Cardiac muscle cell (in vitro differentiated cells and primary cell): ENCODE measurements at regions not wholly inside any gene's neighbourhood (a gene's known extent, or its start where the extent isn't known, plus 50 kb on each side); places are given as distances from the start of the nearest gene placed in this dataset.
"Not testable (repeated sequence)": the region's sequence is repeated elsewhere in the genome, so short reads cannot be mapped to it uniquely, and the experiment has no call there.

Experiments used
- DNase-seq, 2 donors: peaks; one replicate each; pipeline versions ENCODE4 v3.0.0 to v3.0.0-alpha.2; 2010 to 2017; ENCODE audit warnings: low read depth in 1 of 2, low spot score in 1 of 2
- H3K27ac ChIP-seq: fragments of 200-600 bp; sonication (generic); 2 replicates; pipeline ENCODE4 v1.5.1; 2016
- H3K27me3 ChIP-seq: fragments of 200-600 bp; sonication (generic); 2 replicates; pipeline ENCODE4 v1.6.0; 2016; ENCODE audit warnings: control low read depth
- H3K36me3 ChIP-seq: fragments of 200-600 bp; sonication (generic); 2 replicates; pipeline ENCODE4 v1.5.1; 2016; ENCODE audit warnings: control low read depth
- H3K4me1 ChIP-seq: fragments of 200-600 bp; sonication (generic); 2 replicates; pipeline ENCODE4 v1.8.1; 2017; ENCODE audit warnings: low read depth, mild to moderate bottlenecking, mixed run types
- H3K4me3 ChIP-seq: fragments of 200-600 bp; sonication (generic); 2 replicates; pipeline ENCODE4 v1.5.1; 2016; ENCODE audit warnings: mild to moderate bottlenecking
- H3K9me3 ChIP-seq: fragments of 200-600 bp; sonication (generic); 2 replicates; pipeline ENCODE4 v1.5.1; 2017; ENCODE audit warnings: low read depth, mild to moderate bottlenecking, control low read depth
- CTCF ChIP-seq: IDR thresholded peaks from 2 replicates; pipeline ENCODE4 v1.5.1; 2012; ENCODE audit warnings: low read depth, mild to moderate bottlenecking, low read length

GRCh38 chr4:44965435-44966095 lies 239.2 kb upstream of the GNPDA2 start:
- H3K9me3 ChIP-seq = no peaks in the 10 kb centered on the region
- no peaks in the 10 kb centered on the region for H3K27me3 ChIP-seq
- H3K27ac ChIP-seq = no peak overlapping the region
- no peaks in the 10 kb centered on the region for H3K4me1 ChIP-seq
- no peak for DNase-seq
- H3K36me3 ChIP-seq = no peaks in the 10 kb centered on the region
- TF ChIP-seq CTCF = no peak
- H3K4me3 ChIP-seq = no peak overlapping the region

- H3K27ac ChIP-seq, DNase-seq, H3K27me3 ChIP-seq, H3K9me3 ChIP-seq, H3K4me1 ChIP-seq, H3K36me3 ChIP-seq, H3K4me3 ChIP-seq: not testable (repeated sequence)
Observed at GRCh38 chr4:44964086-44964485, 237.7 kb upstream of the GNPDA2 start.

GRCh38 chr4:44961001-44961755 lies 234.8 kb upstream of the GNPDA2 start:
- Histone ChIP-seq H3K27me3 (no peaks in the 10 kb centered on the region), H3K4me3 (no peak overlapping the region), H3K27ac (no peak overlapping the region), H3K36me3 (no peaks in the 10 kb centered on the region), H3K4me1 (no peaks in the 10 kb centered on the region), H3K9me3 (no peaks in the 10 kb centered on the region)
- no peak for TF ChIP-seq CTCF
- no peak for DNase-seq

- Histone ChIP-seq H3K27ac (no peak overlapping the region), H3K4me3 (no peak overlapping the region), H3K27me3 (no peaks in the 10 kb centered on the region), H3K36me3 (no peaks in the 10 kb centered on the region), H3K4me1 (peaks cover 23% of the 10 kb centered on the region), H3K9me3 (no peaks in the 10 kb centered on the region)
- no peak for DNase-seq
- no peak for TF ChIP-seq CTCF
Observed at GRCh38 chr4:44931720-44932119, 205.4 kb upstream of the GNPDA2 start.

GRCh38 chr4:44928785-44929184 lies 202.4 kb upstream of the GNPDA2 start:
- Histone ChIP-seq H3K9me3 (no peaks in the 10 kb centered on the region), H3K36me3 (no peaks in the 10 kb centered on the region)
- TF ChIP-seq CTCF = no peak

More at GRCh38 chr4:44928785-44929184, 202.4 kb upstream of the GNPDA2 start:
- H3K27me3 ChIP-seq = no peaks in the 10 kb centered on the region
- no peak overlapping the region for H3K4me3 ChIP-seq
- H3K27ac ChIP-seq = no peak overlapping the region
- no peak for DNase-seq
- peaks cover 23% of the 10 kb centered on the region for H3K4me1 ChIP-seq
